ENCODE measurements at regions not wholly inside any gene's neighbourhood (a gene's known extent, or its start where the extent isn't known, plus 50 kb on each side); places are given as distances from the start of the nearest gene placed in this dataset.

- DNase-seq, result no peak
Measured at GRCh38 chr13:76654263-76654662, 231.9 kb downstream of the KCTD12 start.

DNA sequence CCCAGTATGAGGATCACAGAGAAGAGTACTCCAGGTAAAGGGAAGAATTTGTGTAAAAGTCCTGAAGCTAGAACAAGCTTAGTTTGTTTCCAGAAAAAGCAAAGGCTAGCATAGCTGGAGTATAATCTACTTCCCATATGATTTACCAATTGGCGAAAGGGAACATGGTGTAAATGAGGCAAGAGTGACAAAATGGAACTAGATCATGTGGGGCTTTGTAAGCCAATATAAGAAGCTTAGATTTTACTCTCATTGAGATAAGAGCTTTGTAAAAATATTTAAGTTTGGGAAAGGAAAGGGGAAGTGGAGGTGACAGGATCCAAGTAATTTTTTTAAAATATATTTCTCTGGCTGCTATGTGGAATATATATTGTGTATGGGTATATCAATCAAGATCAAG is 234.9 kb downstream of the KCTD12 start:
- DNase-seq, result no peak

GRCh38 chr13:76647550-76647949 is 238.7 kb downstream of the KCTD12 start:
- no peak for DNase-seq

DNA sequence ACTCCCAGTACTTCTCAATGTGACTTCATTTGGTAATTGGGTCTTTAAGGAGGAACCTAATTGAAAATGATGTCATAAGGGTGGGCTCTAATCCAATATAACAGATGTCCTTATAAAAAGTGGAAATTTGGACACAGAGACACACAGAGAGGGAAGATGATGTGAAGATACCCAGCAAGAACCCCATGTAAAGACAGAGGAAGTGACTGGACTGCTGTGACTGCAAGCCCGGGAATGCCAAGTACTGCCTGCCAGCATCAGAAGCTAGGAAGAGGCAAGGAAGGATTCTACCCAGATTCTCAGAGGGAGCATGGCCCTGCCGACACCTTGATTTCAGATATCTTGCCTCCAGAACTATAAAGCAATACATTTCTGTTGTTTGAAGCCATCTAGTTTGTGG is 239.3 kb downstream of the KCTD12 start:
- DNase-seq, result no peak

GRCh38 chr13:76645632-76646031 is 240.6 kb downstream of the KCTD12 start:
- no peak for DNase-seq

DNA sequence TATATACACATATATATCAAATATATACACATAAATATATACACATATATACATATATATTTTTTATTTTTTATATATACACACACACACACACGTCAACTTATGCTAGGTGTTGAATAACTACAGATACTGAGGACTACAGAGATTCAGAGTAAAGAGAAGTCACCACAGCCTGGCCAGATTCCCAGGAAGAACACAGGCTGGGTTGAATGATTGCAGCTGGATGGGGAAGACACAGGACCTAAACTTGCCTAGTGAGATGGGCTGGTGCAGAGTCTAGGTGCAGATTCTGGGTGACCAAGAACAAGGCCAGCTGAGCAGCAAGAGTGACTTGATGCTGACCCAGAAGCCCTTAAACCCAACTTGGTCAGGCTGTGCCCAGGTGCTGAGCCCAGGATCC is 241.3 kb downstream of the KCTD12 start:
- no peak for DNase-seq

- no peak for DNase-seq
Measured at GRCh38 chr13:76643596-76643995, 242.6 kb downstream of the KCTD12 start.

DNA sequence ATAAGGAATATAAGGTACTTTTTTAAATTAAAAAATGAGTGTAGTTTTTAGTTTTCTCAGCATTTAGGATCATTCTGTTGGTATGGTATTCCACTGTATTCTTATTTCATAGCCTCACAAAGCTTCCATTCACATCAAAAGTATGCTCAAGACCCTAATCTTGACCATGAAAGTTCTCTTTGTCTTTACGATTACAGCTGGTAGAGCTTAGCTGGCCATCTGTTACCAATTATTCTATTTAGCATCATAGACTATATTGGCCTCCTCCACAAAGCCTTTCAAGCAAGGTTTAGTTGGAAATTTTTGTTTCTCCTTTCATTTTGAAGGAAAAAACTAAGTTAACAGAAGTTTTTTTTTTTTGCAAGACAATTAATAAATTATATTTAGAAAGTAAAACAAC is 245.1 kb downstream of the KCTD12 start:
- no peak for DNase-seq

GRCh38 chr13:76638882-76639281 is 247.3 kb downstream of the KCTD12 start:
- no peak for DNase-seq

- no peak for DNase-seq
Measured at GRCh38 chr13:76638181-76638580, 248.0 kb downstream of the KCTD12 start.

- no peak for DNase-seq
Measured at GRCh38 chr13:76637641-76638141, 248.5 kb downstream of the KCTD12 start.

- no peak for DNase-seq
Measured at GRCh38 chr13:76636829-76637228, 249.4 kb downstream of the KCTD12 start.

DNA sequence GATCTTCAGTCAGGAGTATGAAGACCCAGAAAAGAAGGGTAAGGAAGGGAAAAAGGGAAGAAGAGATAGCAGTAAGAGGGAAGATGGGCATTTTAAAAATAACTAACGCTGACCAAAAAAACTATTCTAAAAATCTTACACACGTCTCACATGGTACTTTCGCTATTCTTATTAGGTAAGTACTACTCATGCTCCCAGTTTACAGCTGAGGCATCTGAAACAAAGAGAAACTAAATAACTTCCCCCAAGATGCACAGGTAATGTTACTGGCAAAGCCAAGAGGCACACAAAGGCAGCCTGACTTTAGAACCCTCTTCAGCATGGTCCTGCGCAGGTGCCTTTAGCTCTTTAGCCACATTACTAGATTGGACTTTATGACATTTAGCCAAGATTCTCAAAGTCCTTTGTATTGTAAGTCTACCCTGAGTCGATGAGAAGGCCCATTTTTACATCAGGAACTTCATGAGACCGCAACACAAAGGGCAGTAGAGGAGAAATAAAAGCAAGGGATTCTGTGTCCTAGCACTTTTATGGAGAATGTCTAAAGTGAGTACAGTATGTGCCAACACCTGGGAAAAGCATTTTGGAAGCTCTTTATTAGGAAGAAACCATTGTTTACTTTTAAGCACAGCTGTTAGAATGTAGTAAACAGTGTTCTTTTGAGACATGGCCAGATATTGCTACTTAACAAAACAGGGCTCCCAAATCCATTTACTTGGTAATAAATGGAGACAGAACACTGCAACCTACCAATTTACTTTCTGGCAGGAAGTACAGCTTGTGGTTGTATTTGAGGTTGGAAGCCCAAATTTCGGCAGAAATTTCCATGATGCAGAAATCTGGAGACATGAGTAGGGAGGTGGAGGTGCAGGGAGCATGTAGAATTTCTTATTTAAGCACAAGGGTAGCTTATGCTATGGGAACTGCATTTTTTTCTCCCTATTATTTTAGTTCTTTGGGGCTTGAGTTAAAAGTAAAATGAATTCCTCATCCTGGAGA is 250.7 kb downstream of the KCTD12 start:
- DNase-seq, result no peak

DNA sequence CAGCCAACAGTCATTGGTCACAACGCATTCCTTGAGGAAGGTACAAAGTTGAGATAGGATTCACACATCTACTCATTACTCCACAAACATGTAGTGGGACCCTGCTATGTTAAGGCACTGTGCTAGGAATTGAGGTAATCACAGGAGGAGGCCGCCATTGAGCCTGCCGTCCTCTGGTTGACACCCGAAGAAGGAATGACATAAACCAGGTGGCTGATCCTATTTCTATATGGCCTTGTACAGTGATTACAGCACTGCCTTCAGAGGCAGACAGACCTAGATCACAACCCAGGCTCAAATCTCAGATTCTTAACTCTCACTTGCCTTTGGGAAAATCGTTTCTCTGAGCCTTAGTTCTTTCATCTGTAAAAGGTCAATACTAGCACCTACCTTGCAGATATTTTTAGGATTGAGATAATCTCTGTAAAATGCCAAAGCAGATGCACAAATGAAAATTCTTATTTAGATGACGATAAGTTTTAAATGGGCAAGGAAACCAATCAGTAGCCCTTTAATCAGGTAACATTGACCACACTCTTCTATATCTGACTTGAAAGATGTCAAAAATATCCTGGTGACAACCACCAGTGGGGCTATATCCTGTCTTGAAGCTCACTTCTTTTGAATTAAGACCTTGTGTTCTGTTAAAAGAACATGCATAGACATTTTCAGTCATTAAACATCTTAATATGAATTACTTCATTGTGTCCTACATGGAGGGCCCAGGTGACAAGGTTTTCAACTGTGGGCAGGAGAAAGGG is 251.6 kb downstream of the KCTD12 start:
- no peak for DNase-seq

- DNase-seq, result no peak
Measured at GRCh38 chr13:76632401-76633044, 253.7 kb downstream of the KCTD12 start.

- no peak for DNase-seq
Measured at GRCh38 chr13:76630629-76631230, 255.5 kb downstream of the KCTD12 start.

DNA sequence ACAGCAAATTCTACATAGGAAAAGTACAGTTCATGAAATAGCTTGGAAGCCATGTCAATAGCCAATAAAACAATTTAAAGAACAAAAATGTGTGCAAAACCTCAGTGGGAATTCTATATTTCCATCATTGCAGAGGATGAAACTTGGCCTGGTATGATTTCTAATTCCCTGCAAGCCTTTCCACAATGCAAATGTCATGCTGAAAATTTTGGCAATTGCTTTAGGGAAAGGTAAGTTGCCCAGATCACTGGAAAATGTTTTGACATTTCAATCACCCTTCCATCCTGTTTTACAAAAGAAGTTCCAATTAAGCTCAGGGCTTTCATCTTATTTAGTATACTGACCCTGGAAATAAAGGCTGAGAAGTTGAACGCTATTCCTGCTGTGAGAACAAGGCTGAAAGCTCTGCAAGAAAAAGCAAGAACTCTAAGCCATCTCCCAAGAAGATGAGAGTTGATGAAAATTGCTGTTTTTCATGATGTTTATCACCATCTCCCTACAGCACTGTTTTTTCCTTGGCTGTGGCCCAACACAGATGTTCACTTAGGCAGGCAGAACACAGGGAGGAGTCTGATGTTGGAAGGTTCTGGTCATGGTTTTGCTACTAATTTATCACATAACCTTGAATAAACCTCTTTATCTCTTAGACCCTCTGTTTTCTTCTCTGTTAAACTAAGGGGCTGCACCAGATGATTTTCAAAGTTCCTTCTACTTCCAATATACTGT is 263.7 kb downstream of the KCTD12 start:
- DNase-seq, result no peak

DNA sequence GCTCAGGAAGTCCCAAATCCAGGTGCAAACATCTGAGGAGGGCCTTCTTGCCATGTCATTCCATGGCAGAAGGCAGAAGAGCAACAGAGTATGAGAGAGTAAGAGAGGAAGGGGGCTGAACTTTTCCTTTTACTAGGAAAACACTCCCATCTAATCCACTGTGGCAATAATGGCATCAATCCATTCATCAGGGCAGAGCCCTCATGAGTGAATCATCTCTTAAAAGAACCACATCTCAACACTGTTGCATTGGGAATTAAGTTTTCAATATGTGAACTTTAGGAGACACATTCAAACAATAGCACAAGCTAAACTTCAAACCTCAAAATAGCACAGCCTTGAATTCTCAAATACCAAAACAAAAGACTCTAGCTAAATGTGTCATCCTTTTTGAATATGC is 264.5 kb downstream of the KCTD12 start:
- DNase-seq, result no peak

- no peak for DNase-seq
Measured at GRCh38 chr13:76620036-76620435, 266.2 kb downstream of the KCTD12 start.

- DNase-seq, result no peak
Measured at GRCh38 chr13:76619631-76620030, 266.6 kb downstream of the KCTD12 start.

DNA sequence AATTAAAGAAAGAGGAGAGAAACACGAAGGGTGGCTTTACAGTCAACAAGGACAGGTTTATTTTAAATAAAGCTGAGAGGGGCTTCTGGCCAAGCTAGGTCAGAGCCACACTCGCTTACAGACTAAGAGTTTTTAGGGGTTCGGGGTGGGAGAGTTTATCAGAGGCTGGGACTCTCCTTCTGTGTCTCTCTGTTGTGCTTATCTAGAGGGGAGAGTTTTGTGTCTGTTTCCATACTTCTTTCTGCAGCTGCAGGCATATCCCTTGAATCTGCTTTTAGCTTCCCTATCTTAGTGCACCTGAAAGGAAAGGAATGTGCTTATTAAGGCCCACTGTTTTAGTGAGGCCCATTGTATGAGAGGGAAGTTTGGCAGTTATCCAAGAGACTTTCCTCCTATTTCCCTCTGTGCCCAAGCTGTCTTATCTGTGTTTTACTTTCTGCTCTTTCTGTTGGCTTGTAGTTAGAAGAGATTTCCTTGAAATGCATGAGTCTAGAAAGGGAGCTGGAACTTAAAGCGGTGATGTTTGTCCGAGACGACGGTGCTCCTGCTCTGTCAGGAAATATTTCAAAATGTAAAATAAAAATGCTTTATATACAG is 275.3 kb downstream of the KCTD12 start:
- DNase-seq, result no peak

- no peak for DNase-seq
Measured at GRCh38 chr13:76609643-76610042, 276.6 kb downstream of the KCTD12 start.
